ENCODE measurements at regions not wholly inside any gene's neighbourhood (a gene's known extent, or its start where the extent isn't known, plus 50 kb on each side); places are given as distances from the start of the nearest gene placed in this dataset.

DNA sequence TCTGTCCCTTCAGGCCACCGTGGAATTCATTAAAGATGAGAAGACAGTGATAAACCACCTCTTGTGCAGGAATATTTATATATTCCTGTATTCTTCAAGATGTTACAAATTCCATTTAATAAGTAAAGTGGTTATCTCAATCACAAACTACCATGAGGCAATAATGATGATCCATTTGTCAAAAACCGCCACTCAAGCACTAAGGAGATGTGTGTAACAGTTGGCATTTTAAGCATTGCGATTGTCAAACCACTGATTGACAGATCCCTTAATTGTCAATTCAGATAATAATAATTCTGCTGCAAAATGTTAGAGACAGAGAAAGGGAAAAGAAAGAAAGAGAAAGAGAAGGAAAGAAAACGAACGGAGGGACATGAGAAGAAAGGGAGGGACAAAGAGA, 476.1 kb upstream of the RBFOX1 start:
- DNase-seq: no peak
- Histone ChIP-seq H3K36me3 (no peaks in the 10 kb centered on the region), H3K9ac (ENCODE audit: low read depth in 2 of 2, low read length in 2 of 2) (no peak overlapping the region), H3K4me1 (no peaks in the 10 kb centered on the region), H3K9me3 (no peaks in the 10 kb centered on the region), H3K4me3 (no peak overlapping the region), H3K27me3 (no peaks in the 10 kb centered on the region), H3K27ac (no peak overlapping the region)
- intact Hi-C loops (cut with DNase I): no loop called here
- TF ChIP-seq, protein P1, sequence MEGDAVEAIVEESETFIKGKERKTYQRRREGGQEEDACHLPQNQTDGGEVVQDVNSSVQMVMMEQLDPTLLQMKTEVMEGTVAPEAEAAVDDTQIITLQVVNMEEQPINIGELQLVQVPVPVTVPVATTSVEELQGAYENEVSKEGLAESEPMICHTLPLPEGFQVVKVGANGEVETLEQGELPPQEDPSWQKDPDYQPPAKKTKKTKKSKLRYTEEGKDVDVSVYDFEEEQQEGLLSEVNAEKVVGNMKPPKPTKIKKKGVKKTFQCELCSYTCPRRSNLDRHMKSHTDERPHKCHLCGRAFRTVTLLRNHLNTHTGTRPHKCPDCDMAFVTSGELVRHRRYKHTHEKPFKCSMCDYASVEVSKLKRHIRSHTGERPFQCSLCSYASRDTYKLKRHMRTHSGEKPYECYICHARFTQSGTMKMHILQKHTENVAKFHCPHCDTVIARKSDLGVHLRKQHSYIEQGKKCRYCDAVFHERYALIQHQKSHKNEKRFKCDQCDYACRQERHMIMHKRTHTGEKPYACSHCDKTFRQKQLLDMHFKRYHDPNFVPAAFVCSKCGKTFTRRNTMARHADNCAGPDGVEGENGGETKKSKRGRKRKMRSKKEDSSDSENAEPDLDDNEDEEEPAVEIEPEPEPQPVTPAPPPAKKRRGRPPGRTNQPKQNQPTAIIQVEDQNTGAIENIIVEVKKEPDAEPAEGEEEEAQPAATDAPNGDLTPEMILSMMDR (IDR thresholded peaks at IDR 0.05): no peak

DNA sequence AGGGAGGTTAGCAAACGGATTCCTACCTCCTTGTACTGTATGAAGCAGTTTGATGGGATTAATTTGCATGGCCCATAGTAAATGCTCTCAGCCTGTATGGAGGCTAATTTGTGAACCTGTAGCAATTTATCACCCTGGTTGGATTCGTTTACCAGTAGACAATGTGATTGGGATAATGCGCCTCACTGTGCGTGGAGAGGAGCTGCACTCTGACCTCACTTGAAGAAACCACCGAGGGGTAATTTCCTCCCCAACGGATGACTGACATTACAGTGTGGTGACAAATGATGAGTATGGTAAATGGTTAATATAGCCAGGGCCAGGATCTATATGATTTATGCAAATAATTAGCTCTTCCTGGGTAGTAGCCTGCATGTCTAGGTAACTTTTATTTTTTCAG, 479.1 kb upstream of the RBFOX1 start:
- Histone ChIP-seq H3K9ac (ENCODE audit: low read depth in 2 of 2, low read length in 2 of 2) (no peak overlapping the region), H3K27ac (no peak overlapping the region), H3K27me3 (no peaks in the 10 kb centered on the region), H3K36me3 (no peaks in the 10 kb centered on the region), H3K4me1 (no peaks in the 10 kb centered on the region), H3K4me3 (no peak overlapping the region), H3K9me3 (no peaks in the 10 kb centered on the region)
- intact Hi-C loops (cut with DNase I): no loop called here
- no peak for DNase-seq
- TF ChIP-seq, protein P1 (IDR thresholded peaks at IDR 0.05): no peak

DNA sequence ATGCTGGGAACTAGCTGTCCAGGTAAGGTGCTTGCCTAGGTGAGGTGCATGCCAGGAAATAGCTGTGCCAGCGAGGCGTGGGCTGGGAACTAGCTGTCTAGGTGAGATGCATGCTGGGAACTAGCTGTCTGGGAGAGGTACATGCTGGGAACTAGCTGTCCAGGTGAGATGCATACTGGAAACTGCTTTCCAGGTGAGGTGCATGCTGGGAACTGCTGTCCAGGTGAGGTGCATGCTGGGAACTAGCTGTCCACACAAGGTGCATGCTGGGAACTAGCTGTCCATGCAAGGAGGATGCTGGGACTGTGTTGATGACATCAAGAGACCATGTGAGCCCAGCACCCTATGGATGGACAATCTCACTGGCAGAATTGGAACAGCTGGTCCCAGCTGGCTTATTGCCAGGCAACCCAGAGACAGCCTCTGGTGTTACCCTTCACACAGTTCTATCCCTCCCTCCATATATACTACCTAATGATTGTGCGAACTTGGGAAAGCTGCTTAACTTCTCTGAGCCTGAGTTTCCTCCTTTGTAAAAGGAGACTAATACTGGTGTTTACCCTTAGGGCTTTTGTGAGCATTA, 479.9 kb upstream of the RBFOX1 start:
- intact Hi-C loops (cut with DNase I): no loop called here
- no peaks in the 10 kb centered on the region for H3K36me3 ChIP-seq
- TF ChIP-seq, protein P1 (IDR thresholded peaks at IDR 0.05): no peak
- no peaks in the 10 kb centered on the region for H3K9me3 ChIP-seq
- no peak overlapping the region for H3K4me3 ChIP-seq
- no peak overlapping the region for H3K9ac ChIP-seq (ENCODE audit: low read depth in 2 of 2, low read length in 2 of 2)
- no peaks in the 10 kb centered on the region for H3K4me1 ChIP-seq
- DNase-seq: no peak
- no peak overlapping the region for H3K27ac ChIP-seq
- H3K27me3 ChIP-seq: no peaks in the 10 kb centered on the region

DNA sequence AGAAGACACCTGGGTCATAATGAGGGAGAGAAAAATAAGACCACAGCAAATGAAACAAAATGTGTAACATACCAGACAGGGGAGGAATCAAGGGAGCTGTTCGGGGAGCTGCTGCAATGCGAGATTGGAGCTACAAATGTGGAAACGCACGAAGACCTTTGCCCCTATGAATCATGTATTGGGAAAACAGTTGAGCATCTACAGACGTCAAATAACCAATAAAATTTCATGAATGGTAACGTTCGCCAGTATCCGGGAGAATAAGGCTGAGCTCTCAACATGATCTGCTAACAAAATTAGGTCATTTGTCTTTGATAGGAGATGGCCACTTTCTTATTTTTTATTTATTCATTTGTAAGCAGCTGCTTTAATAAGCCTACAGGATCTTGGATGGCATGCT, 486.2 kb upstream of the RBFOX1 start:
- intact Hi-C loops (cut with DNase I): no loop called here
- TF ChIP-seq, protein P1 (IDR thresholded peaks at IDR 0.05): no peak
- Histone ChIP-seq H3K9me3 (no peaks in the 10 kb centered on the region), H3K9ac (ENCODE audit: low read depth in 2 of 2, low read length in 2 of 2) (no peak overlapping the region), H3K4me1 (no peaks in the 10 kb centered on the region), H3K27me3 (no peaks in the 10 kb centered on the region), H3K27ac (no peak overlapping the region), H3K4me3 (no peak overlapping the region), H3K36me3 (no peaks in the 10 kb centered on the region)
- DNase-seq: peak; percentile 42

DNA sequence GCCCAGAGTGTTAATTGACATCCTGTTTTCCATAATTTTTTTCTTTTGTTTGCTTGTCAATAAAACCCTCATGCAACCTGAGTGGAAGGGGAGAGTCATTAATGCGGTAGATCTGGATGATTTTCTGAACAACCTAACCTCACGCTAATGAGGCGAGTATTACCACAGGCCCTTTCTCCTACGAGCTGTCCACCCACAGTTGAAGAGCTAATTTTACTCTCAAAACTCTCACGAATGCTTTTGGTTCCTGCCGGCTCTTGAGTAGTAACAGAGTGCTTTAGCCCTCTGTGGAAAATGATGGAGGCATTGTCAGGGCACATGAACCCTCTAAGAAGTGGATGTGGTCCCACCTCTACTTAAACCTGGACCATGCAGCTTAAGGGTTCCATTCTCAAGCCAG, 491.3 kb upstream of the RBFOX1 start:
- intact Hi-C loops (cut with DNase I): no loop called here
- Histone ChIP-seq H3K4me1 (no peaks in the 10 kb centered on the region), H3K9ac (ENCODE audit: low read depth in 2 of 2, low read length in 2 of 2) (no peak overlapping the region), H3K27me3 (no peaks in the 10 kb centered on the region), H3K36me3 (no peaks in the 10 kb centered on the region), H3K27ac (no peak overlapping the region), H3K4me3 (no peak overlapping the region), H3K9me3 (no peaks in the 10 kb centered on the region)
- TF ChIP-seq, protein P1 (IDR thresholded peaks at IDR 0.05): no peak
- DNase-seq: no peak

All from colonic mucosa (tissue), 4 donors.